Activated naive CD8-positive, alpha-beta T cell treated with anti-CD3 and anti-CD28 coated beads for 36 hours (primary cell): ENCODE measurements at regions not wholly inside any gene's neighbourhood (a gene's known extent, or its start where the extent isn't known, plus 50 kb on each side); places are given as distances from the start of the nearest gene placed in this dataset.
"Not testable (repeated sequence)": the region's sequence is repeated elsewhere in the genome, so short reads cannot be mapped to it uniquely, and the experiment has no call there.

Experiments
- DNase-seq: peaks from one replicate; pipeline ENCODE4 v3.0.0; 2021
- H3K27ac Mint-ChIP-seq: one replicate; pipeline ENCODE4 v1.8.0; 2022; ENCODE audit warnings: mild to moderate bottlenecking, moderate library complexity, mixed read lengths
- H3K27me3 Mint-ChIP-seq: one replicate; pipeline ENCODE4 v1.8.0; 2022; ENCODE audit warnings: mild to moderate bottlenecking, mixed read lengths
- H3K36me3 Mint-ChIP-seq: one replicate; pipeline ENCODE4 v1.8.0; 2021; ENCODE audit warnings: mild to moderate bottlenecking, mixed read lengths
- H3K4me1 Mint-ChIP-seq: one replicate; pipeline ENCODE4 v1.8.0; 2021; ENCODE audit warnings: mixed read lengths
- H3K4me3 Mint-ChIP-seq: one replicate; pipeline ENCODE4 v1.8.0; 2022; ENCODE audit warnings: mild to moderate bottlenecking, moderate library complexity, mixed read lengths
- H3K9me3 Mint-ChIP-seq: one replicate; pipeline ENCODE4 v1.8.0; 2022; ENCODE audit warnings: mixed read lengths

DNA sequence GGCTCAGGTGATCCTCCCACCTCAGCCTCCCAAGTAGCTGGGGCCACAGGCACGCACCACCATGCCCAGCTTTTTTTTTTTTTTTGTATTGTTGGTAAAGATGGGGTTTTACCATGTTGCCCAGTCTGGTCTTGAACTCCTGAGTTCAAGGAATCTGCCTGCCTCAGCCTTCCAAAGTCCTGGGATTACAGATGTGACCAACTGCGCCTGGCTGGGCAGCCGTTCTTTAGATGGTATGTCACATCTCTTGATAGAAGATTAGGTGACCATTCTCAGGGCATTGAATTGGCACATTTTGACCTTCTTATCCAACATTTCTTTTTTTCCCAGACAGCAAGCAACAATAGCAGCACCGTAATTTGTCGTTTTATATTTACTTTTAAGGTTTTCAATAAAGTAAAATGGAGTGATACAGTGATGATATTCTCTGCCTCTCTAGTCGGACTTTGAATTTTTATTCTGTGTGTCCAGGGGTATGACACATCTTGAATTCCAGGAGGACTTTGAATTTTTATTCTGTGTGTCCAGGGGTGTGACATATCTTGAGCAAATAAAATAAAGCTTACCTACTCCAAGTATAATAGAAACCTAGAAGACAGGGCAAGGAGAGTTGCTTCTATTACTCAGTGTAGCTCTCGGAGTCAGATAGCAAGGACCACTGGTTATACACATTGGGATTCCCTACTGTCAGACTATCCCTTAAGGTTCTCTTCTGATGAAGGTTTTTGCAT is 282.4 kb upstream of the NOTCH2NLA start:
- H3K27me3 Mint-ChIP-seq, H3K4me1 Mint-ChIP-seq: not testable (repeated sequence)

DNA sequence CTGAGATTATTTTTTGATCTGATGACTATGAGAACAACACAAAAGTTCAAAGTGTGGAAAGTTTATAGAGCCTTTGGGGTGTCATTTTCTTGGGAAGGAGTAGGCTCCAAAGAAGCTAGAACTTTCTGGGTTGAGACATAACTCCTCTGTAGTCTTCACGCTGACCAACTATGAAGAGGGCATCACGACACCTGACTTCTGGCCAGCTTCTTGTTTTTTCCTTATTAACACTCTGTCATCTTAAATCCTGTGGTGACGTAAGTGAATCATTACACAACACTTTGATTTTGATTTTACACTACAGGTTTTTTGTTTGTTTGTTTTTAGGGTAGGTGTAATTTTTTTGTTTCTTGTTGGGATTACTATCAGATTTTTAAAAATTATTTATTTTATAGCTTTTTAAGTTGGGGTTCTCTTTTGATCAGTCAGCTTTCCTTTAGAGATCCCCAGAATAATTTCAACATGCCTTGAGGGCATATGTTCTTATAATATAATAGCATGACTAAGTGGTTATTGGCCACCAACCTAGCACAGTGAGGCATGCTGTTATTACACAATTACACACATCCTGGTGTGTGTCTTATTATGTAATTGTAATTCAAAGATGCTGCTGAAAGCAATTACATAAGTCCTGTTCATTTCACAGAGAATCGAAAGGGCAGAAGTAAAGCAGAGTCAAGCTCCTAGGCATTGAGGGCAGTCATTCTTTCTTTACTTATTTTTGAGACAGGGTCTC is 281.6 kb upstream of the NOTCH2NLA start:
- H3K27ac Mint-ChIP-seq, H3K27me3 Mint-ChIP-seq, H3K4me1 Mint-ChIP-seq, H3K36me3 Mint-ChIP-seq, H3K4me3 Mint-ChIP-seq, H3K9me3 Mint-ChIP-seq, DNase-seq: not testable (repeated sequence)

More for the DNA sequence above, 282.4 kb upstream of the NOTCH2NLA start:
- not testable (repeated sequence) for H3K9me3 Mint-ChIP-seq, H3K27ac Mint-ChIP-seq, DNase-seq, H3K36me3 Mint-ChIP-seq, H3K4me3 Mint-ChIP-seq

DNA sequence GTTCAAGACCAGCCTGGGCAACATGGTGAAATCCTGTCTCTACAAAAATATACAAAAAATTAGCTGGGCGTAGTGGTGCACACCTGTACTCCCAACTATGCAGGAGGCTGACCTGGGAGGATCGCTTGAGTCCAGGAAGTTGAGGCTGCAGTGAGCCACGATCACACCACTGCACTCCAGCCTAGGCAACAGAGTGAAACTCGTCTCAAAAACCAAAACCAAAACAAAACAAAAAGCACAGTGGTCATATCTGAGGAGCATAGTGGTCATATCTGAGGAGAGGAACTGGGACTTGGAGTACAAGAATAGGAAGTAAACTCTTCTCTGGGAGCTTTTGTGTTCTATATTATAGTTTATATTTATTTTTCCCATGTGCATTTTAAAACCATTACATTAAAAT is 275.3 kb upstream of the NOTCH2NLA start:
- not testable (repeated sequence) for H3K4me3 Mint-ChIP-seq, H3K36me3 Mint-ChIP-seq, H3K9me3 Mint-ChIP-seq, H3K27ac Mint-ChIP-seq, H3K27me3 Mint-ChIP-seq, H3K4me1 Mint-ChIP-seq, DNase-seq

DNA sequence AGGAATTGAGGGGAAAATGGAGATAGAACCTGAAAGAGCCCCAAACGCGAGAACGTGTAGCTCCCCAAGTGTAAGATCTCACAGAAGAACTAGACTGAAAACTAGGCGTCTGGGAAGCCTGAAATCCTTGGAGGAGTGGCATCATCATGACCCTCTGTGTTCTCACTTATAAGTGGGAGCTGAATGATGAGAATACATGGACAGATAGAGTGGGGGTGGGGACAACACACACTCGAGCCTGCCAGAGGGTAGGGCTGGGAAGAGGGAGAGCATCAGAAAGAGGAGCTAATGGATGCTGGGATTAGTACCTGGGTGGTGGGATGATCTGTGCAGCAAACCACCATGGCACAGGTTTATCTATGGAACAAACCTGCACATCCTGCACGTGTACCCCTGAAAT is 258.7 kb upstream of the NOTCH2NLA start:
- H3K27me3 Mint-ChIP-seq, H3K36me3 Mint-ChIP-seq: not testable (repeated sequence)

DNA sequence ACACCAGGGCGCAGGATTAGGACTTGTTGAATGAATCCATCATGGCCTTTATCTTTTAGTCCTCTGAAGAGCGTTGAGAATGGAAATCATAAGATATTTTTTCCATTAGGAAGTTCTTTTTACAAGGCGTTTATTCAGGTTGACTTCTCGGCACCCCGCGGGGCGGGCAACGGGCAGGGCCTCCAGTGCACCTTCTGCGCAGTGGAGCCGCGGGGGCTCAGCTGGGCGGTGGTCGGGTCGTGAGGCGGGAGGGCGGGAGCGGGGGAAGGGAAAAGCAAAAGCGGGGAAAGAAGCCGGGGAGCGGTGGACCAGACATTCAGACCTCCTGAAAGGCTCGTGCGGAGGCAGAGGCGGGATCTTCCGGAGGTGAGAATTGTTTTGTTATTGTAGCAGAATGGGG is 258.3 kb upstream of the NOTCH2NLA start:
- not testable (repeated sequence) for H3K4me1 Mint-ChIP-seq, H3K4me3 Mint-ChIP-seq, H3K36me3 Mint-ChIP-seq

More for the DNA sequence above, 258.7 kb upstream of the NOTCH2NLA start:
- H3K9me3 Mint-ChIP-seq, DNase-seq, H3K27ac Mint-ChIP-seq, H3K4me3 Mint-ChIP-seq, H3K4me1 Mint-ChIP-seq: not testable (repeated sequence)

DNA sequence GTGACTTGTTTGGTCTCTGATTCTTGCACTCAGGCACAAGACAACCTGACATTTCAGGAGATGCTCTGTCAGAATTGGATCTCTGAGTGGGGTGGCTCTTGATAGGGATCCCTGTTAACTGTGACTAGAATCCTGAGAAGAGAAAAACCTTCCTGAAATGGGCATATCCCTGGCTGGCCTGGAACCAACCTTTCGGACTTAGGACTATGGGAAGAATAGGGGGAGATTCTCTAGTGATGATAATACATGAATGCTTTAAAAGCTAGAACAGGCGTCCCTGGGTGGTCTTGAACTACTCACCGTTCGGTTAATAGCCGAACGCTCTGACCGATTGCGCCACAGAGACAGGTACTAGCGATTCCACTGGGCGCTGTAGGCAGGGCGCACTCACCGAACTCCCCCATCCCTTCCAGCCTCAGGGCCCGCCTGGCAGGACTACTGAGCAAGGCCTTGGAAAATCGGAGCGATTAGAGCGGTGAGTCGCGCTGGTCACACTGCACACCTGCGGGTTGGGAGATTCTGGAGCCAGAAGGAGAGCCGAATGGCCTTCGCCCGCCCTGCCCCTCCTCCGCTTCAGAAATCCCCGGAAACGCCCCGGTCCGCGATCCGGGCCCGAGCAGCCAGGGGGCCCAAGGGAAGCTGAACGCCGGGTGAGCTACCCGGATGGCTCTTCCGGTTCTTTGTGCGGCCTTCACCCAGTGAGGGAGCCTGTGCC is 257.6 kb upstream of the NOTCH2NLA start:
- not testable (repeated sequence) for H3K4me1 Mint-ChIP-seq, H3K27ac Mint-ChIP-seq, DNase-seq, H3K4me3 Mint-ChIP-seq, H3K36me3 Mint-ChIP-seq, H3K27me3 Mint-ChIP-seq, H3K9me3 Mint-ChIP-seq

More for the DNA sequence above, 258.3 kb upstream of the NOTCH2NLA start:
- not testable (repeated sequence) for H3K27ac Mint-ChIP-seq, H3K27me3 Mint-ChIP-seq, H3K9me3 Mint-ChIP-seq, DNase-seq

DNA sequence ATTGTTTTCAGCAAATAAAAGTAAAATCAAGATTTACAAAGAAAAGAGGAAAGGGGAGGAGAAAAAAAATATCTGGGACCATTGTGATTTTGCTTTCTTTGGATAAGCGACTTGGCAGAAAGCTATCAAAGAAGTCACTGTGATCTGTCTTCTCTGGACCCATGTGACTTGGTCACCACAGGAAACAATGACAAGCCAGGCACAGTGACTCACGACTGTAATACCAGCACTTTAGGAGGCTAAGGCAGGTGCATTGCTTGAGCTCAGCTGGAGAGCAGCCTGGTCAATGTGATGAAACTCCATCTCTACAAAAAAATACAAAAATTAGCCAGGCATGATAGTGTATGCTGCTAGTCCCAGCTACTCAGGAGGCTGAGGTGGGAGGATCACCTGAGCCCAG is 255.4 kb upstream of the NOTCH2NLA start:
- not testable (repeated sequence) for H3K9me3 Mint-ChIP-seq, H3K4me3 Mint-ChIP-seq, H3K36me3 Mint-ChIP-seq, H3K4me1 Mint-ChIP-seq, DNase-seq, H3K27ac Mint-ChIP-seq, H3K27me3 Mint-ChIP-seq

DNA sequence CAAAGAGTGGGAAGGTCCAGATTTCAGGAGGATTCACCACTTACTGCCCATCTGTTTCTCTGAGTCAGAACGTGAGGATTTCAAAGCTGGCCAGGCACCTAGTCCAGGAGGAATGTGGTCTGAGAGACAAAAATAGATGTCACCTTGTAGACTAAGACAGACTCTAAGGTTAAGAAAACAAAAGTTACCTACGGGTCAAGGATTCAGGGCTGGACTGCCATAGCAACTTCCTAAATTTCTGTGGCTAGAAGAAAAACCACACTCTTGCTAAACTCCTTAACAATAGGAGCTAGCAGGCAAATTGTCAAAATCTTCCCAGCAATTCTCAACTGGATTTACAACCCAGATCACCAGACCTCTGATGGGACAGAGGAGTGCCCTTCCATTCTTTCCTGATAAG is 250.4 kb upstream of the NOTCH2NLA start:
- not testable (repeated sequence) for H3K9me3 Mint-ChIP-seq, H3K36me3 Mint-ChIP-seq, H3K27me3 Mint-ChIP-seq, H3K4me1 Mint-ChIP-seq, H3K4me3 Mint-ChIP-seq, H3K27ac Mint-ChIP-seq, DNase-seq

DNA sequence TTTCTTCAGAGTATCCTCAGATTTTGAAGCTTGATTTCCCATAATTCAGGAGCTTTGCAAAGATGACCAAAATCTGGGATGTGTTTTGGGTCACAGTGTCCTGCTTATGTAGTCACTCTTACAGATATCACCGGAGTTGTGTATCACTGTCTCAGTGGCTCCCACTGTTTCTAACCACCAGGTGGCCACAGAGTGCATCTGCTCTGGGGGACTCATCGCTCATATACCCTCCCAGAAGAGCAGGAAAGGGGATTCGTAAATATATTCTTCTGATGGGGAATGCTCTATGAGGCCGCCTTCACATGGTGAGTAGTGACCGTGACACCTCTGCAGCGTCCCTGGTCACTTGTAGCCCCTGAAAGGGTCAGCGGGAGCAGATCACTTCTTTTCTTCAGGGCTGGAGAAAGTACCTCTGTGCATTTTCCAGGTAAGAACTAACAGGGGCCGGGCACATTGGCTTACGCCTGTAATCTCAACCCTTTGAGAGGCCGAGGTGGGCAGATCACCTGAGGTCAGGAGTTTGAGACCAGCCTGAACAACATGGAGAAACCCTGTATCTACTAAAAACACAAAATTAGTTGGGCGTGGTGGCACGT is 249.4 kb upstream of the NOTCH2NLA start:
- not testable (repeated sequence) for H3K27ac Mint-ChIP-seq, H3K4me1 Mint-ChIP-seq, DNase-seq, H3K36me3 Mint-ChIP-seq, H3K4me3 Mint-ChIP-seq, H3K9me3 Mint-ChIP-seq, H3K27me3 Mint-ChIP-seq

DNA sequence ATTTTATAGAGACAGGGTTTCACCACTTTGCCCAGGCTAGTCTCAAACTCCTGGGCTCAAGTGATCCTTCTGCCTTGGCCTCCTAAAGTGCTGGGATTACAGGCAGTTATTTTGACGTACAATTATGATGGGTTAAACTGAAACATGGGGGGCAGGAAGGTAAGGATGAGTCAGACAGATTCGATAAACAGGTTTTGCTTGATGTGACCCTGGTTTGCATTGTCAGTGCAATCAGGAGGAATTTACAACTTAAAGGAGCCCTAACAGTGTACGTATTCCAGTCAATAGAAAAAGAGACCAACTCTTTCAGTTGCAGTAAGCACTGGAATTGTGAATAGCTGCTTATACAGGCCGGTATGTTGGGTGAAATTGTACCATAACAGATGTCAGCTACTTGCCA is 246.3 kb upstream of the NOTCH2NLA start:
- not testable (repeated sequence) for H3K36me3 Mint-ChIP-seq, H3K9me3 Mint-ChIP-seq, H3K4me3 Mint-ChIP-seq, H3K27ac Mint-ChIP-seq, H3K27me3 Mint-ChIP-seq, DNase-seq, H3K4me1 Mint-ChIP-seq

DNA sequence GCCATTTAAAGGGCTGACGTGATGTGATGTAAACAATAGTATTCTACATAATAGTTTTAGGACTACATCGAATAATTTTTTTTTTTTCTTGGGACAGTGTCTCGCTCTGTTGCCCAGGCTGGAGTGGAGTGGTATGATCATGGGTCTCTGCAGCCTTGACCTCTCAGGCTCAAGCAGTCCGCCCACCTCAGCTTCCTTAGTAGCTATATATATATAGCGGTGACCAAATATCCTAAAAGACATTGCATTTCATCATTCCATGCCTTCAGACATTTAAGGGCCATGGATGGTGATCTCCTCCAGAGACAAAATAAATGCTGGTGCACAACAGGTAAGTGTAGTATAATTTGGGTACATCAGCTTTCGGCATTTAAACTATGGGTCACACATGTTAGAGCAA is 245.4 kb upstream of the NOTCH2NLA start:
- not testable (repeated sequence) for H3K27ac Mint-ChIP-seq, H3K9me3 Mint-ChIP-seq, H3K36me3 Mint-ChIP-seq, H3K4me1 Mint-ChIP-seq, H3K4me3 Mint-ChIP-seq, DNase-seq, H3K27me3 Mint-ChIP-seq

DNA sequence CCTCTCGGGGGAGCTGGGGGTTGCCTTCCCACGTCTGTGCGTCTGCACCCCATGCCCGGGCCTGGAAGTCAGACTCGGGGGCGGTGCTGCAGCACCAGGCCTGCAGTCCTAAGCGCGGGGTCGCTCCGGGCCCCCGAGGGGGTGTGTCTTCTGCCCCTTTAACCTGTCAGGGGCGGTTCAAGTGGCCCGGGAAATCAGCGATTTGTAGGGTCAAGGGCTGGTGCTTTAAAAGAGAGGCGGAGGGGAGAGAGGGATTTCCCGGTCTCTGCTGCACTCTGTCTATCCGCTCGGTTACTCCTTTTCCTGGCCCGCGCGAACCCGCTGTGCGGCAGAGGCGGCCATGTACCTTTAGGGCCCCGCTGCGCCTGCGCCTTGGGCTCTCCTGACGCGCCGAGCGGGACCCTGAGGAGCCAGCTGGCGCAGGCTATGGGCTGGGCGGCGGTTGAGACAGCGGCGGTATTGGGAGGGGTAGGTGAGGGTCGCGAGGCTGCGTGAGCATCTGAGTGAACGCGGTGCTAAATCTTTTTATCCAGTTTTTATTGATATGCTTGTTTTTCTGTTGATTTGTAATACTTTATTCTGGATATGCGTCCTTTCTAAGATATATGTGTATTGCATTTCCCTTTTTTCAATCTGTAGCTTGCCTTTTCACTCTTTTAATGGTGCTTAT is 243.5 kb upstream of the NOTCH2NLA start:
- not testable (repeated sequence) for H3K27me3 Mint-ChIP-seq, H3K36me3 Mint-ChIP-seq, H3K9me3 Mint-ChIP-seq, H3K4me1 Mint-ChIP-seq
- peak overlapping the region; percentile 46 for H3K27ac Mint-ChIP-seq
- DNase-seq: peak; percentile 85
- H3K4me3 Mint-ChIP-seq: peak overlapping the region; percentile 76

DNA sequence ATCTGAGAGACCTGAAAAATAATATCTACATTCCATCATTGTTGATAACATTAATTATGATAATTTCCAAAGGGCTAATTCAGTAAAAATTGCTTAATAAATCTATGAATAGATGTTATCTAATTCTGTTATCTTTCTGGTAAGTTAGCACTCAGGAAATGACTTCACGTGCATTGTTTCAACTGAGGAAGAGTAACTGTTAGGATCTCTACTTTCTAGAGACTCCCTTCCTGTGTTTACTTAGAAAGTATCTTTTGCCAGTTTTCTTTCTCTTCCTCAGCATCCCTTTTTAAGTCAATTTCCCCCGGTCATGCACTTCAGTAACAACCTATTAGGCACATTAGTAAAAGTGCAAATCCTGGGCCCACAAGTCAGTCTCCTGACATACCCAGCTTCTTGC is 231.1 kb upstream of the NOTCH2NLA start:
- not testable (repeated sequence) for H3K9me3 Mint-ChIP-seq, H3K36me3 Mint-ChIP-seq, H3K4me1 Mint-ChIP-seq, H3K4me3 Mint-ChIP-seq, DNase-seq, H3K27me3 Mint-ChIP-seq, H3K27ac Mint-ChIP-seq

DNA sequence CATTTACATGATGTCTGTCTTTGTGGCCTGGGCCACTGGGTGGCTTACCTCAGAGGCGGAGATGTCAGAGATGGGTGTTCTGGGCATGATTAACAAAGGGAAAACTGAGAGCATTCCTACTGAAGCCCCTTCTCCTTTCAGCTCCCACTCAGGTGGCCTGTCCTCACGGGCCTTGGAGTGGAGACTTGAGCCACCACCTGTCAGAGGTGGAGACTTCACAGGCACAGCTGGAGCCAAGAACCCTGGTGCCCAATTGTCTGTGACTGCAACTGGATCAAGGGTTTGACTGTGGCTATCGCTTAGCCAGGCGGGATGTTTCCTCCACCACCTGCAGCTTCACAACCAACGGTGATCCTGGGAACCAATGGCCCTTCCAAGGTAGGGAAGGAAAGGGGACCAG is 230.5 kb upstream of the NOTCH2NLA start:
- not testable (repeated sequence) for H3K4me3 Mint-ChIP-seq, H3K27me3 Mint-ChIP-seq, H3K27ac Mint-ChIP-seq, DNase-seq, H3K9me3 Mint-ChIP-seq, H3K36me3 Mint-ChIP-seq, H3K4me1 Mint-ChIP-seq

DNA sequence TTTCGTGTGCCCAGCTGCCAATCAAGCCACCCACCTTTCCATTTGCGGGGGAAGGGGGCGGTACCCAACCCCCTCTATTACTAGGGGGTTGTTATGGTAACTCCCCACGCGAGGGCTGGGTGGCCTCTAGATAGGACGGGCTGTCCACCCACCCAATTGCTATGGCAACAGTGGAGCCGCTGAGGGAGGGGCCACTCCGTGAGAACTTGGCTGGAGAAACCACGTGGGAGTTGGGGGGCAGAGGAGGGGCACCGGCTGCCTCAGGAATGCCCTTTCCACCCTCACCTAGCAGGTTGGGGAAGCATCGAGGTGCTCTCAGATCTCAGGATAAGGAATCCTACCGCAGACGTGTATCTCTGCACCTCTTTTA is 220.0 kb upstream of the NOTCH2NLA start:
- H3K27ac Mint-ChIP-seq, H3K4me3 Mint-ChIP-seq, H3K4me1 Mint-ChIP-seq, DNase-seq, H3K9me3 Mint-ChIP-seq, H3K27me3 Mint-ChIP-seq, H3K36me3 Mint-ChIP-seq: not testable (repeated sequence)
